GM12865 (cell line): ENCODE measurements at regions not wholly inside any gene's neighbourhood (a gene's known extent, or its start where the extent isn't known, plus 50 kb on each side); places are given as distances from the start of the nearest gene placed in this dataset.
"Not testable (repeated sequence)": the region's sequence is repeated elsewhere in the genome, so short reads cannot be mapped to it uniquely, and the experiment has no call there.

Source experiments
- DNase-seq: peaks from one replicate; pipeline ENCODE4 v3.0.0; 2010; ENCODE audit warnings: low read depth
- H3K4me3 ChIP-seq: 2 replicates; pipeline ENCODE4 v1.5.1; 2011; ENCODE audit warnings: mild to moderate bottlenecking, low read depth, low read length, control low read depth
- CTCF ChIP-seq: IDR thresholded peaks from 2 replicates; pipeline ENCODE4 v1.5.1; 2011; ENCODE audit warnings: low read length, control low read depth, low read depth, inconsistent platforms; ENCODE audit not compliant: insufficient read depth; ENCODE audit errors: missing control alignments

- TF ChIP-seq CTCF: no peak
- no peak for DNase-seq
- H3K4me3 ChIP-seq: no peak overlapping the region
Observed at GRCh38 chr2:8505311-8505920, 176.4 kb upstream of the ID2 start.

- no peak for DNase-seq
- TF ChIP-seq CTCF: no peak
- H3K4me3 ChIP-seq: no peak overlapping the region
Observed at GRCh38 chr2:8506746-8507145, 175.1 kb upstream of the ID2 start.

GRCh38 chr2:8508766-8509165 lies 173.1 kb upstream of the ID2 start:
- DNase-seq: no peak
- no peak overlapping the region for H3K4me3 ChIP-seq
- TF ChIP-seq CTCF: no peak

- H3K4me3 ChIP-seq: no peak overlapping the region
- no peak for DNase-seq
- TF ChIP-seq CTCF: no peak
Observed at GRCh38 chr2:8509621-8510020, 172.2 kb upstream of the ID2 start.

GRCh38 chr2:8510055-8510454 lies 171.8 kb upstream of the ID2 start:
- not testable (repeated sequence) for H3K4me3 ChIP-seq, DNase-seq

GRCh38 chr2:8510519-8510918 lies 171.3 kb upstream of the ID2 start:
- TF ChIP-seq CTCF: no peak
- H3K4me3 ChIP-seq: no peak overlapping the region
- DNase-seq: no peak

- DNase-seq: peak; percentile 42
- no peak overlapping the region for H3K4me3 ChIP-seq
- no peak for TF ChIP-seq CTCF
Observed at GRCh38 chr2:8511868-8512612, 169.8 kb upstream of the ID2 start.
